ENCODE measurements at regions not wholly inside any gene's neighbourhood (a gene's known extent, or its start where the extent isn't known, plus 50 kb on each side); places are given as distances from the start of the nearest gene placed in this dataset.

DNA sequence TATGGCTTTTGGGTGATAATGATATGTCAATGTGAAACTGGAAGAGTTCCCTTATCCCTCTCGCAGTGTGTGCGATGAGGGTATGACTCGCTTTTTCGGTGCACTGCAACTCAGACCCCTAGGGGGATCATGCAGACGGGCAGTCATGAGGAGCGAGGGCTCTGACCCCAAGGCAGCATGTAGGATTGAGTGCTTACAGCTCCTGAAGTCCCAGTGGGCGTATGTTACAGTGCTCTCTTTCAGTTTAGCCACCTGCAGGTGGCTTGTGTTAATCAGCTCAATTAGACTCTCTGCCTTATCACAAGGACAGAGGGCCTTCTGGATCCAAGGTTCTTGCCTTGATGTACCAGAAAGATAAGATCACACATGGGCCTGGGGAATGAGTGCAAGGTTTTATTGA, 1269.9 kb upstream of the GYPC start:
- Histone ChIP-seq H4K20me1 (ENCODE audit: control insufficient read depth, extremely low read depth, insufficient read depth, low read length) (no peaks in the 10 kb centered on the region), H3K9me3 (ENCODE audit: control insufficient read depth, insufficient read depth, low read depth, low read length) (no peaks in the 10 kb centered on the region), H3K79me2 (ENCODE audit: control insufficient read depth, insufficient read depth, low read length) (no peaks in the 10 kb centered on the region), H3K27ac (ENCODE audit: insufficient read depth, low read length) (no peak overlapping the region), H3K36me3 (ENCODE audit: control insufficient read depth, insufficient read depth, low read length) (no peaks in the 10 kb centered on the region), H3K4me2 (ENCODE audit: extremely low read depth, insufficient read depth, low read length) (no peak overlapping the region), H2AFZ (ENCODE audit: low read length) (no peak overlapping the region), H3K4me3 (replicated peaks in 1 of 4; ENCODE audit: control extremely low read depth in 1 of 4, insufficient read depth in 1 of 4, low read depth in 3 of 4, low read length in 4 of 4) (no peak overlapping the region), H3K4me1 (ENCODE audit: control insufficient read depth, extremely low read depth, insufficient read depth, low read length) (no peaks in the 10 kb centered on the region), H3K9ac (ENCODE audit: insufficient read depth, low read length) (no peak overlapping the region), H3K27me3 (ENCODE audit: control insufficient read depth, insufficient read depth, low read length) (no peaks in the 10 kb centered on the region)
- TF ChIP-seq, protein P1, sequence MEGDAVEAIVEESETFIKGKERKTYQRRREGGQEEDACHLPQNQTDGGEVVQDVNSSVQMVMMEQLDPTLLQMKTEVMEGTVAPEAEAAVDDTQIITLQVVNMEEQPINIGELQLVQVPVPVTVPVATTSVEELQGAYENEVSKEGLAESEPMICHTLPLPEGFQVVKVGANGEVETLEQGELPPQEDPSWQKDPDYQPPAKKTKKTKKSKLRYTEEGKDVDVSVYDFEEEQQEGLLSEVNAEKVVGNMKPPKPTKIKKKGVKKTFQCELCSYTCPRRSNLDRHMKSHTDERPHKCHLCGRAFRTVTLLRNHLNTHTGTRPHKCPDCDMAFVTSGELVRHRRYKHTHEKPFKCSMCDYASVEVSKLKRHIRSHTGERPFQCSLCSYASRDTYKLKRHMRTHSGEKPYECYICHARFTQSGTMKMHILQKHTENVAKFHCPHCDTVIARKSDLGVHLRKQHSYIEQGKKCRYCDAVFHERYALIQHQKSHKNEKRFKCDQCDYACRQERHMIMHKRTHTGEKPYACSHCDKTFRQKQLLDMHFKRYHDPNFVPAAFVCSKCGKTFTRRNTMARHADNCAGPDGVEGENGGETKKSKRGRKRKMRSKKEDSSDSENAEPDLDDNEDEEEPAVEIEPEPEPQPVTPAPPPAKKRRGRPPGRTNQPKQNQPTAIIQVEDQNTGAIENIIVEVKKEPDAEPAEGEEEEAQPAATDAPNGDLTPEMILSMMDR (conservative IDR thresholded peaks at IDR 0.05 in 1 of 2, IDR thresholded peaks at IDR 0.05 in 1 of 2; ENCODE audit: low read depth in 1 of 2, low read length in 2 of 2), result no peak
- no peak for TF ChIP-seq EZH2 (IDR thresholded peaks at IDR 0.05; ENCODE audit: low read length, missing control alignments)
- no peak for DNase-seq (ENCODE audit: low read depth in 2 of 2)

DNA sequence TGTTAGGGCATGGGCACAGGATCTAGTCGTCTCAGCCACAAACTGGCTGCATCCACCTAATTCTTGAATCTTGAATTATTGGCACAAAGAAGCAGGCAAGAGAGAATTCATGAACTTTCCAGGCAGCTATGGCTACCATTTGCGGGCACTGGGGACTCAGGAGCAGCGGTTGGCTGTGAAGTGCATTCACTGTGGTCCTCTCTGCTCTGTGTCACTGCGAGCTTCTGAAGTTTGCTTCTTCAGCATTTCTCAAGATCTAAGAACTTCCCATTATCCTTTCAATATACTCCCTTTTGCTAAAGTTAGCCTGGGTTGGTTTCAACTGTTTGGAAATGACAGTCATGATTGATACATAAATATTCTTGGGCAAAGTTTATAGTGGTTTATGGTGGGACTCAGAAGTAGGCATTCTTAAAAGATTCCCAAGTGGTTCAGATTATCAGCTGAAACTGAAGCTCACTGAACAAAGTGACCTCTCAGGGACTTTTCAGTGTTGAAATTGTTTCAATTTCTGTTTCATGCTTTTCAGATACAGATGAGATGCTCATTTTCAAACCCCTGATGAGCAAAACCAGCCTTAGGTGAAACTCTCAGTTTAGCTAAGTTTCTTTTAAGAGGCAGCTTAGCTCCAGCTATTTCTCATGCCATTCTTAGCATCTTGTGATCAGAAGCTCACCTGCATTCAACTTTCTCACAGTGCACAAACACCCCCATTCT, 1258.3 kb upstream of the GYPC start:
- Histone ChIP-seq H2AFZ (ENCODE audit: low read length) (no peak overlapping the region), H3K27me3 (ENCODE audit: control insufficient read depth, insufficient read depth, low read length) (no peaks in the 10 kb centered on the region), H3K4me1 (ENCODE audit: control insufficient read depth, extremely low read depth, insufficient read depth, low read length) (no peaks in the 10 kb centered on the region), H3K9ac (ENCODE audit: insufficient read depth, low read length) (no peak overlapping the region), H3K4me2 (ENCODE audit: extremely low read depth, insufficient read depth, low read length) (no peak overlapping the region), H3K36me3 (ENCODE audit: control insufficient read depth, insufficient read depth, low read length) (no peaks in the 10 kb centered on the region), H3K9me3 (ENCODE audit: control insufficient read depth, insufficient read depth, low read depth, low read length) (no peaks in the 10 kb centered on the region), H3K79me2 (ENCODE audit: control insufficient read depth, insufficient read depth, low read length) (no peaks in the 10 kb centered on the region), H3K4me3 (replicated peaks in 1 of 4; ENCODE audit: control extremely low read depth in 1 of 4, insufficient read depth in 1 of 4, low read depth in 3 of 4, low read length in 4 of 4) (no peak overlapping the region), H3K27ac (ENCODE audit: insufficient read depth, low read length) (no peak overlapping the region), H4K20me1 (ENCODE audit: control insufficient read depth, extremely low read depth, insufficient read depth, low read length) (no peaks in the 10 kb centered on the region)
- DNase-seq (ENCODE audit: low read depth in 2 of 2), result no peak
- TF ChIP-seq, protein P1 (conservative IDR thresholded peaks at IDR 0.05 in 1 of 2, IDR thresholded peaks at IDR 0.05 in 1 of 2; ENCODE audit: low read depth in 1 of 2, low read length in 2 of 2), result no peak
- no peak for TF ChIP-seq EZH2 (IDR thresholded peaks at IDR 0.05; ENCODE audit: low read length, missing control alignments)

DNA sequence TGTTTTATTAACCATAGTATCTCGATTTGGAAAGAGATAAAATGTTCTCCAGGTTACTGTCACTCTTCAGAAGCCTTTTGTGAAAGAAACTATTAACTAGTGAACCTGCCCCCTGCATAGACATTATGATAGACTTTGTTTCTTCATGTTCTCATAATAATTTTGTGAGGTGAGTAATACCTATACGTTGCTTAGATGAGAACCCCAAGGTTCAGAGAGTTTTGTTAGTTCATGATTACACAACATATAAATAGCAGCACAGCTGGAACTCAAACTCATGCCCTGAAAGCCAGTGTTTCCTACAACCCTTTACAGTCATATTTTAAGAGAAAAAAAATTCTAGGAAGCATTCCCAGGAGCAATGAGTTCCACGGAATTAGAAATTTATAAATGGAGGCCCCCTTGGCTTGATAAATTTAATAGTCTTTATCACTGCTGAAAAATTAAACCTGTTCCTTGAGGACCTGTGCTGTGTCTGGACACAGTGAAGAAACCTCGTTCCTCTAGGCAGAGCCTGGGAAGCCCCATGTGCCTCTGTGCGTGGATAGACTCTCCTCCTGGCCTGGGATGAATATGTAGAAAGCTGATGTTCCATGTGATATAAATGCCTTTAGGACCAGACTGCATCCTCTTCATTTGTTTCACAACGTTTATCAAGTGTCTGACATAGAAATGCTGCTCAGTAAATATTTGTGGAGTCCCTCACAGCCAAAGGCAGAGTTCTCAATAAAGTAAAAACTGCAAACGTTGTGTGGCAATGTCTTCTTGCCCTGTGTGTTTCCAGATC, 1257.0 kb upstream of the GYPC start:
- no peak for DNase-seq (ENCODE audit: low read depth in 2 of 2)

More for the DNA sequence above, 1257.0 kb upstream of the GYPC start:
- Histone ChIP-seq H3K27me3 (ENCODE audit: control insufficient read depth, insufficient read depth, low read length) (no peaks in the 10 kb centered on the region), H3K27ac (ENCODE audit: insufficient read depth, low read length) (no peak overlapping the region), H3K79me2 (ENCODE audit: control insufficient read depth, insufficient read depth, low read length) (no peaks in the 10 kb centered on the region), H4K20me1 (ENCODE audit: control insufficient read depth, extremely low read depth, insufficient read depth, low read length) (no peaks in the 10 kb centered on the region), H2AFZ (ENCODE audit: low read length) (no peak overlapping the region), H3K4me3 (replicated peaks in 1 of 4; ENCODE audit: control extremely low read depth in 1 of 4, insufficient read depth in 1 of 4, low read depth in 3 of 4, low read length in 4 of 4) (no peak overlapping the region), H3K9me3 (ENCODE audit: control insufficient read depth, insufficient read depth, low read depth, low read length) (no peaks in the 10 kb centered on the region), H3K9ac (ENCODE audit: insufficient read depth, low read length) (no peak overlapping the region), H3K36me3 (ENCODE audit: control insufficient read depth, insufficient read depth, low read length) (no peaks in the 10 kb centered on the region), H3K4me2 (ENCODE audit: extremely low read depth, insufficient read depth, low read length) (no peak overlapping the region), H3K4me1 (ENCODE audit: control insufficient read depth, extremely low read depth, insufficient read depth, low read length) (no peaks in the 10 kb centered on the region)
- TF ChIP-seq EZH2 (IDR thresholded peaks at IDR 0.05; ENCODE audit: low read length, missing control alignments), result no peak
- TF ChIP-seq, protein P1 (conservative IDR thresholded peaks at IDR 0.05 in 1 of 2, IDR thresholded peaks at IDR 0.05 in 1 of 2; ENCODE audit: low read depth in 1 of 2, low read length in 2 of 2), result no peak

All from fibroblast of lung (primary cell).